DND-41 (cell line): ENCODE measurements at regions not wholly inside any gene's neighbourhood (a gene's known extent, or its start where the extent isn't known, plus 50 kb on each side); places are given as distances from the start of the nearest gene placed in this dataset.

ENCODE experiments used
- ATAC-seq: fragments of 200-7000 bp; cut with Tn5 transposase; 3 replicates; pipeline ENCODE4 v1.9.1; 2021; ENCODE audit warnings: low read depth; ENCODE audit not compliant: insufficient read depth
- DNase-seq: peaks from one replicate; pipeline ENCODE4 v3.0.0-alpha.2; 2020
- H2AFZ ChIP-seq: 2 replicates; pipeline ENCODE4 v1.6.0; 2012; ENCODE audit warnings: low read depth, low read length
- H3K27ac ChIP-seq: 2 replicates; pipeline ENCODE4 v1.5.1; 2012; ENCODE audit warnings: low read length, inconsistent platforms
- H3K27me3 ChIP-seq: fragments of 200-600 bp; sonication (generic); 2 replicates; pipeline ENCODE4 v1.6.0; 2012; ENCODE audit warnings: low read length, mild to moderate bottlenecking, inconsistent platforms; ENCODE audit not compliant: insufficient read depth, poor library complexity
- H3K36me3 ChIP-seq: 2 replicates; pipeline ENCODE4 v1.5.1; 2012; ENCODE audit warnings: low read length, inconsistent platforms; ENCODE audit not compliant: insufficient read depth
- H3K4me1 ChIP-seq: 2 replicates; pipeline ENCODE4 v1.5.1; 2012; ENCODE audit warnings: mild to moderate bottlenecking, low read length; ENCODE audit not compliant: insufficient read depth
- H3K4me2 ChIP-seq: 2 replicates; pipeline ENCODE4 v1.6.0; 2012; ENCODE audit warnings: mild to moderate bottlenecking, moderate library complexity, low read length, inconsistent platforms; ENCODE audit not compliant: insufficient read depth
- H3K4me3 ChIP-seq, 2 experiments: fragments of 200-600 bp in 1 of 2; shearing (Covaris generic) in 1 of 2; 2 replicates each; pipeline ENCODE4 v1.5.1; 2012 to 2016; ENCODE audit warnings: inconsistent platforms in 2 of 2, low read length in 2 of 2, mild to moderate bottlenecking in 2 of 2, low read depth in 1 of 2, moderate library complexity in 1 of 2
- H3K79me2 ChIP-seq: 2 replicates; pipeline ENCODE4 v1.6.0; 2012; ENCODE audit warnings: low read length, inconsistent platforms; ENCODE audit not compliant: insufficient read depth
- H3K9ac ChIP-seq: 2 replicates; pipeline ENCODE4 v1.6.0; 2012; ENCODE audit warnings: low read depth, mild to moderate bottlenecking, inconsistent platforms, low read length, moderate library complexity
- H3K9me3 ChIP-seq: 2 replicates; pipeline ENCODE4 v1.5.1; 2012; ENCODE audit warnings: low read length, moderate library complexity, mild to moderate bottlenecking, inconsistent platforms; ENCODE audit not compliant: insufficient read depth, severe bottlenecking
- H4K20me1 ChIP-seq: 2 replicates; pipeline ENCODE4 v1.6.0; 2012; ENCODE audit warnings: low read length; ENCODE audit not compliant: insufficient read depth
- CTCF ChIP-seq: IDR thresholded peaks from 2 replicates; pipeline ENCODE4 v1.5.1; 2012; ENCODE audit warnings: borderline replicate concordance, low read length, moderate library complexity, mild to moderate bottlenecking; ENCODE audit not compliant: poor library complexity, severe bottlenecking; ENCODE audit errors: extremely low read depth
- EZH2 ChIP-seq: IDR thresholded peaks from 3 replicates; pipeline ENCODE4 v1.6.1; 2012; ENCODE audit warnings: borderline replicate concordance, low read depth, mild to moderate bottlenecking, moderate library complexity, low read length, inconsistent platforms; ENCODE audit not compliant: severe bottlenecking

DNA sequence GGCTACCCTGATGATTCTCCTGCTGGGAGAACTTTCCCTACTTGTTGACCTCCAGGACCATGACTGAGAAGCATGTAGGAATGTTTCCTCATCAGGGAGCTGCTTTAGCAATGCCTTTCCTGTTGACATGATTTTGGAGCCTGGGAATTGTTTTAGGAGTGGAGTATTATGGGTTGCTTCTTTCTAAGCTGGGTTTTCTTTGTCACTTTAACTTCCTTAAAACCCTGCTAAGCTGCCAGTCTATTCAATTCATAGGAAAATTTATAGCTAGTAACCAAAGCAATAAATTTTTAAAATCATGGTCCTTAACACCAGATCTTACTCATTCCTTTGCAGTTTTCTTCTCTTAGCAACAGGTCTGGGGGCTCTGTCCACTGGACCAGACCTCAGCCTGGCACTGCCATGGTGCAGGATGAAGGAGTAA is 125.6 kb upstream of the TACR1 start:
- Histone ChIP-seq H3K27ac (no peak overlapping the region), H3K4me3 (no peak overlapping the region), H3K9ac (no peak overlapping the region), H3K27me3 (no peaks in the 10 kb centered on the region), H3K4me1 (no peaks in the 10 kb centered on the region), H3K79me2 (no peaks in the 10 kb centered on the region), H4K20me1 (no peaks in the 10 kb centered on the region), H2AFZ (no peak overlapping the region), H3K9me3 (no peaks in the 10 kb centered on the region), H3K4me2 (no peak overlapping the region), H3K36me3 (no peaks in the 10 kb centered on the region)
- ATAC-seq: no peak
- DNase-seq: no peak
- TF ChIP-seq CTCF (no peak), EZH2 (no peak)

- TF ChIP-seq CTCF: no peak
- TF ChIP-seq EZH2: no peak
- ATAC-seq (no peak), DNase-seq (no peak)
- H2AFZ ChIP-seq: no peak overlapping the region
- no peaks in the 10 kb centered on the region for H3K36me3 ChIP-seq
- H3K4me3 ChIP-seq: no peak overlapping the region
- H3K9me3 ChIP-seq: no peaks in the 10 kb centered on the region
- no peak overlapping the region for H3K4me2 ChIP-seq
- no peak overlapping the region for H3K27ac ChIP-seq
- no peaks in the 10 kb centered on the region for H3K79me2 ChIP-seq
- H3K9ac ChIP-seq: no peak overlapping the region
- no peaks in the 10 kb centered on the region for H3K4me1 ChIP-seq
- H4K20me1 ChIP-seq: no peaks in the 10 kb centered on the region
- H3K27me3 ChIP-seq: no peaks in the 10 kb centered on the region
These were observed 124.8 kb upstream of the TACR1 start for GRCh38 chr2:75324141-75324540.

GRCh38 chr2:75321599-75321922 is 122.2 kb upstream of the TACR1 start:
- H3K9me3 ChIP-seq: no peaks in the 10 kb centered on the region
- no peak overlapping the region for H2AFZ ChIP-seq
- no peak for ATAC-seq
- TF ChIP-seq EZH2 (no peak), CTCF (no peak)
- H3K4me1 ChIP-seq: no peaks in the 10 kb centered on the region
- no peaks in the 10 kb centered on the region for H3K79me2 ChIP-seq
- DNase-seq: no peak
- no peaks in the 10 kb centered on the region for H3K27me3 ChIP-seq
- no peak overlapping the region for H3K4me3 ChIP-seq
- H3K36me3 ChIP-seq: no peaks in the 10 kb centered on the region
- no peak overlapping the region for H3K9ac ChIP-seq
- H3K4me2 ChIP-seq: no peak overlapping the region
- no peak overlapping the region for H3K27ac ChIP-seq
- H4K20me1 ChIP-seq: no peaks in the 10 kb centered on the region

- Histone ChIP-seq H3K4me3 (no peak overlapping the region), H3K4me2 (no peak overlapping the region), H3K4me1 (no peaks in the 10 kb centered on the region), H3K27ac (no peak overlapping the region), H3K79me2 (no peaks in the 10 kb centered on the region), H2AFZ (no peak overlapping the region), H3K36me3 (no peaks in the 10 kb centered on the region), H3K27me3 (no peaks in the 10 kb centered on the region), H4K20me1 (no peaks in the 10 kb centered on the region), H3K9ac (no peak overlapping the region), H3K9me3 (no peaks in the 10 kb centered on the region)
- TF ChIP-seq EZH2 (no peak), CTCF (no peak)
- no peak for DNase-seq
- no peak for ATAC-seq
These were observed 121.7 kb upstream of the TACR1 start for GRCh38 chr2:75320898-75321598.
